ENCODE measurements at regions not wholly inside any gene's neighbourhood (a gene's known extent, or its start where the extent isn't known, plus 50 kb on each side); places are given as distances from the start of the nearest gene placed in this dataset.

- no peak for TF ChIP-seq CTCF (IDR thresholded peaks at IDR 0.05; ENCODE audit: low read depth, low read length, missing control alignments)
- H3K4me3 ChIP-seq (replicated peaks; ENCODE audit: low read depth, low read length), result no peak overlapping the region
- peak; percentile 29 for DNase-seq (ENCODE audit: extremely low read depth, low read depth)
Observed at GRCh38 chr6:3610206-3610605, 141.3 kb downstream of the PXDC1 start.

GRCh38 chr6:3609388-3609787 lies 142.1 kb downstream of the PXDC1 start:
- no peak for TF ChIP-seq CTCF (IDR thresholded peaks at IDR 0.05; ENCODE audit: low read depth, low read length, missing control alignments)
- DNase-seq (ENCODE audit: extremely low read depth, low read depth), result no peak
- H3K4me3 ChIP-seq (replicated peaks; ENCODE audit: low read depth, low read length), result no peak overlapping the region

- no peak overlapping the region for H3K4me3 ChIP-seq (replicated peaks; ENCODE audit: low read depth, low read length)
- no peak for DNase-seq (ENCODE audit: extremely low read depth, low read depth)
- no peak for TF ChIP-seq CTCF (IDR thresholded peaks at IDR 0.05; ENCODE audit: low read depth, low read length, missing control alignments)
Observed at GRCh38 chr6:3608159-3608558, 143.4 kb downstream of the PXDC1 start.

- no peak overlapping the region for H3K4me3 ChIP-seq (replicated peaks; ENCODE audit: low read depth, low read length)
- no peak for DNase-seq (ENCODE audit: extremely low read depth, low read depth)
- no peak for TF ChIP-seq CTCF (IDR thresholded peaks at IDR 0.05; ENCODE audit: low read depth, low read length, missing control alignments)
Observed at GRCh38 chr6:3607599-3607998, 143.9 kb downstream of the PXDC1 start.

GRCh38 chr6:3607171-3607570 lies 144.3 kb downstream of the PXDC1 start:
- DNase-seq (ENCODE audit: extremely low read depth, low read depth), result no peak
- no peak for TF ChIP-seq CTCF (IDR thresholded peaks at IDR 0.05; ENCODE audit: low read depth, low read length, missing control alignments)
- no peak overlapping the region for H3K4me3 ChIP-seq (replicated peaks; ENCODE audit: low read depth, low read length)

- no peak for TF ChIP-seq CTCF (IDR thresholded peaks at IDR 0.05; ENCODE audit: low read depth, low read length, missing control alignments)
- no peak overlapping the region for H3K4me3 ChIP-seq (replicated peaks; ENCODE audit: low read depth, low read length)
- DNase-seq (ENCODE audit: extremely low read depth, low read depth), result no peak
Observed at GRCh38 chr6:3603340-3604130, 146.7 kb upstream of the SLC22A23 start.

- no peak overlapping the region for H3K4me3 ChIP-seq (replicated peaks; ENCODE audit: low read depth, low read length)
- no peak for TF ChIP-seq CTCF (IDR thresholded peaks at IDR 0.05; ENCODE audit: low read depth, low read length, missing control alignments)
- DNase-seq (ENCODE audit: extremely low read depth, low read depth), result no peak
Observed at GRCh38 chr6:3601570-3601969, 144.7 kb upstream of the SLC22A23 start.
